HG03108 (cell line): ENCODE measurements at regions not wholly inside any gene's neighbourhood (a gene's known extent, or its start where the extent isn't known, plus 50 kb on each side); places are given as distances from the start of the nearest gene placed in this dataset.

Experiments
- ATAC-seq: cut with Tn5 transposase; IDR thresholded peaks from one replicate; pipeline ENCODE4 v1.9.1; 2021; ENCODE audit warnings: moderate library complexity; ENCODE audit not compliant: unreplicated experiment

- ATAC-seq: no peak
Measured at GRCh38 chr1:56357927-56358690, 221.3 kb downstream of the PLPP3 start.

GRCh38 chr1:56356376-56356990, 222.9 kb downstream of the PLPP3 start:
- ATAC-seq: no peak

GRCh38 chr1:56355918-56356317, 223.4 kb downstream of the PLPP3 start:
- ATAC-seq: no peak

- ATAC-seq: no peak
Measured at GRCh38 chr1:56355422-56355821, 223.9 kb downstream of the PLPP3 start.

GRCh38 chr1:56345831-56346230, 233.5 kb downstream of the PLPP3 start:
- no peak for ATAC-seq

- ATAC-seq: no peak
Measured at GRCh38 chr1:56340977-56341376, 238.4 kb downstream of the PLPP3 start.

- no peak for ATAC-seq
Measured at GRCh38 chr1:56339786-56340465, 239.4 kb downstream of the PLPP3 start.

- no peak for ATAC-seq
Measured at GRCh38 chr1:56339093-56339492, 240.3 kb downstream of the PLPP3 start.

GRCh38 chr1:56336982-56337381, 242.4 kb downstream of the PLPP3 start:
- ATAC-seq: no peak

GRCh38 chr1:56335394-56335793, 244.0 kb downstream of the PLPP3 start:
- no peak for ATAC-seq

- no peak for ATAC-seq
Measured at GRCh38 chr1:56334047-56334446, 245.3 kb downstream of the PLPP3 start.

- ATAC-seq: no peak
Measured at GRCh38 chr1:56333461-56333860, 245.9 kb downstream of the PLPP3 start.

GRCh38 chr1:56331892-56332567, 247.3 kb downstream of the PLPP3 start:
- ATAC-seq: no peak

- ATAC-seq: no peak
Measured at GRCh38 chr1:56331207-56331891, 248.0 kb downstream of the PLPP3 start.

- ATAC-seq: peak; percentile 83
Measured at GRCh38 chr1:56330391-56331026, 248.9 kb downstream of the PLPP3 start.

- ATAC-seq: no peak
Measured at GRCh38 chr1:56329970-56330369, 249.4 kb downstream of the PLPP3 start.

- no peak for ATAC-seq
Measured at GRCh38 chr1:56327195-56327594, 252.2 kb downstream of the PLPP3 start.

- ATAC-seq: no peak
Measured at GRCh38 chr1:56326056-56326455, 253.3 kb downstream of the PLPP3 start.

GRCh38 chr1:56324504-56324903, 254.9 kb downstream of the PLPP3 start:
- ATAC-seq: no peak

GRCh38 chr1:56322211-56322610, 257.2 kb downstream of the PLPP3 start:
- ATAC-seq: no peak

GRCh38 chr1:56321150-56321490, 258.2 kb downstream of the PLPP3 start:
- no peak for ATAC-seq
